CD4-positive, alpha-beta T cell treated with Interleukin-12 subunit alpha and Interleukin-12 subunit beta, for 1 hour (primary cell): ENCODE measurements at regions not wholly inside any gene's neighbourhood (a gene's known extent, or its start where the extent isn't known, plus 50 kb on each side); places are given as distances from the start of the nearest gene placed in this dataset.

Experiments
- DNase-seq: peaks from one replicate; pipeline ENCODE4 v3.0.0-alpha.2; 2020

- DNase-seq = no peak
Observed at GRCh38 chr4:22003878-22004277, 55.3 kb upstream of the KCNIP4 start.
